ENCODE measurements at regions not wholly inside any gene's neighbourhood (a gene's known extent, or its start where the extent isn't known, plus 50 kb on each side); places are given as distances from the start of the nearest gene placed in this dataset.

DNA sequence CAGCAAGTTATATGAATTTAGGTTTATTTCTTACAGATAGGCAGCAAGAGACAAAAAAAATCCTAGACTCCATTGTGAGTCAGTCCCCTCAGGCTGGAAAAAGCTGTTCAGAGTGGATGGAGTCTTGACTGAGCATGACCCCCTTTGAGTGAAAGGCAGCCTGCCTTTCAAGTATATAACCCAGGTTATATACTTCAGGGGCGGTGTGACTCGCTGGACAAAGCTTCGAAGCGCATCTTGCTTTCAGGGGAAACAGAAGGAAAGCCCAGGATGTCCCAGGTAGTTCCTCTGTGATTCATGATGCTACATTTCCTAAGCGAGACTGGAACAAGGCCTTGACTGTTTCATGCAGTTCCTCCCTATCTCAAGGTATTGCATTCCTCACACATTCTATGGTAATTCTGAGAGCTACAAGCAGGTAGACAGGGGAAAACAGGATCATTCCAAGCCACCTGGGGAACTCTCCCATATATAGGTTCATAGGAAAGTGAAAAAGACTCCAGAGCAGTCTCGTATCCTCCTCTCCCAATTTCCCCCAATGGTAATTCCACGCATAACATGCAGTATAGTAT lies 1244.1 kb upstream of the CDH6 start:
- no peaks in the 10 kb centered on the region for H3K27me3 Mint-ChIP-seq (ENCODE audit: insufficient read depth, low read depth, poor library complexity)
- no peaks in the 10 kb centered on the region for H3K9me3 Mint-ChIP-seq
- H3K4me1 Mint-ChIP-seq = peaks cover 8% of the 10 kb centered on the region; the same call in 2 of the 3 replicates
- TF ChIP-seq ZNF114 (CRISPR knock-in tag; IDR thresholded peaks at IDR 0.05) = no peak
- TF ChIP-seq, protein P1, sequence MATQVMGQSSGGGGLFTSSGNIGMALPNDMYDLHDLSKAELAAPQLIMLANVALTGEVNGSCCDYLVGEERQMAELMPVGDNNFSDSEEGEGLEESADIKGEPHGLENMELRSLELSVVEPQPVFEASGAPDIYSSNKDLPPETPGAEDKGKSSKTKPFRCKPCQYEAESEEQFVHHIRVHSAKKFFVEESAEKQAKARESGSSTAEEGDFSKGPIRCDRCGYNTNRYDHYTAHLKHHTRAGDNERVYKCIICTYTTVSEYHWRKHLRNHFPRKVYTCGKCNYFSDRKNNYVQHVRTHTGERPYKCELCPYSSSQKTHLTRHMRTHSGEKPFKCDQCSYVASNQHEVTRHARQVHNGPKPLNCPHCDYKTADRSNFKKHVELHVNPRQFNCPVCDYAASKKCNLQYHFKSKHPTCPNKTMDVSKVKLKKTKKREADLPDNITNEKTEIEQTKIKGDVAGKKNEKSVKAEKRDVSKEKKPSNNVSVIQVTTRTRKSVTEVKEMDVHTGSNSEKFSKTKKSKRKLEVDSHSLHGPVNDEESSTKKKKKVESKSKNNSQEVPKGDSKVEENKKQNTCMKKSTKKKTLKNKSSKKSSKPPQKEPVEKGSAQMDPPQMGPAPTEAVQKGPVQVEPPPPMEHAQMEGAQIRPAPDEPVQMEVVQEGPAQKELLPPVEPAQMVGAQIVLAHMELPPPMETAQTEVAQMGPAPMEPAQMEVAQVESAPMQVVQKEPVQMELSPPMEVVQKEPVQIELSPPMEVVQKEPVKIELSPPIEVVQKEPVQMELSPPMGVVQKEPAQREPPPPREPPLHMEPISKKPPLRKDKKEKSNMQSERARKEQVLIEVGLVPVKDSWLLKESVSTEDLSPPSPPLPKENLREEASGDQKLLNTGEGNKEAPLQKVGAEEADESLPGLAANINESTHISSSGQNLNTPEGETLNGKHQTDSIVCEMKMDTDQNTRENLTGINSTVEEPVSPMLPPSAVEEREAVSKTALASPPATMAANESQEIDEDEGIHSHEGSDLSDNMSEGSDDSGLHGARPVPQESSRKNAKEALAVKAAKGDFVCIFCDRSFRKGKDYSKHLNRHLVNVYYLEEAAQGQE (IDR thresholded peaks at IDR 0.05; ENCODE audit: unreplicated experiment) = no peak
- no peak for TF ChIP-seq POLR2AphosphoS5 (IDR thresholded peaks at IDR 0.05; ENCODE audit: low read depth)
- no peak for TF ChIP-seq CREB1 (CRISPR knock-in tag; IDR thresholded peaks at IDR 0.05; ENCODE audit: low read depth)
- TF ChIP-seq, protein P2, sequence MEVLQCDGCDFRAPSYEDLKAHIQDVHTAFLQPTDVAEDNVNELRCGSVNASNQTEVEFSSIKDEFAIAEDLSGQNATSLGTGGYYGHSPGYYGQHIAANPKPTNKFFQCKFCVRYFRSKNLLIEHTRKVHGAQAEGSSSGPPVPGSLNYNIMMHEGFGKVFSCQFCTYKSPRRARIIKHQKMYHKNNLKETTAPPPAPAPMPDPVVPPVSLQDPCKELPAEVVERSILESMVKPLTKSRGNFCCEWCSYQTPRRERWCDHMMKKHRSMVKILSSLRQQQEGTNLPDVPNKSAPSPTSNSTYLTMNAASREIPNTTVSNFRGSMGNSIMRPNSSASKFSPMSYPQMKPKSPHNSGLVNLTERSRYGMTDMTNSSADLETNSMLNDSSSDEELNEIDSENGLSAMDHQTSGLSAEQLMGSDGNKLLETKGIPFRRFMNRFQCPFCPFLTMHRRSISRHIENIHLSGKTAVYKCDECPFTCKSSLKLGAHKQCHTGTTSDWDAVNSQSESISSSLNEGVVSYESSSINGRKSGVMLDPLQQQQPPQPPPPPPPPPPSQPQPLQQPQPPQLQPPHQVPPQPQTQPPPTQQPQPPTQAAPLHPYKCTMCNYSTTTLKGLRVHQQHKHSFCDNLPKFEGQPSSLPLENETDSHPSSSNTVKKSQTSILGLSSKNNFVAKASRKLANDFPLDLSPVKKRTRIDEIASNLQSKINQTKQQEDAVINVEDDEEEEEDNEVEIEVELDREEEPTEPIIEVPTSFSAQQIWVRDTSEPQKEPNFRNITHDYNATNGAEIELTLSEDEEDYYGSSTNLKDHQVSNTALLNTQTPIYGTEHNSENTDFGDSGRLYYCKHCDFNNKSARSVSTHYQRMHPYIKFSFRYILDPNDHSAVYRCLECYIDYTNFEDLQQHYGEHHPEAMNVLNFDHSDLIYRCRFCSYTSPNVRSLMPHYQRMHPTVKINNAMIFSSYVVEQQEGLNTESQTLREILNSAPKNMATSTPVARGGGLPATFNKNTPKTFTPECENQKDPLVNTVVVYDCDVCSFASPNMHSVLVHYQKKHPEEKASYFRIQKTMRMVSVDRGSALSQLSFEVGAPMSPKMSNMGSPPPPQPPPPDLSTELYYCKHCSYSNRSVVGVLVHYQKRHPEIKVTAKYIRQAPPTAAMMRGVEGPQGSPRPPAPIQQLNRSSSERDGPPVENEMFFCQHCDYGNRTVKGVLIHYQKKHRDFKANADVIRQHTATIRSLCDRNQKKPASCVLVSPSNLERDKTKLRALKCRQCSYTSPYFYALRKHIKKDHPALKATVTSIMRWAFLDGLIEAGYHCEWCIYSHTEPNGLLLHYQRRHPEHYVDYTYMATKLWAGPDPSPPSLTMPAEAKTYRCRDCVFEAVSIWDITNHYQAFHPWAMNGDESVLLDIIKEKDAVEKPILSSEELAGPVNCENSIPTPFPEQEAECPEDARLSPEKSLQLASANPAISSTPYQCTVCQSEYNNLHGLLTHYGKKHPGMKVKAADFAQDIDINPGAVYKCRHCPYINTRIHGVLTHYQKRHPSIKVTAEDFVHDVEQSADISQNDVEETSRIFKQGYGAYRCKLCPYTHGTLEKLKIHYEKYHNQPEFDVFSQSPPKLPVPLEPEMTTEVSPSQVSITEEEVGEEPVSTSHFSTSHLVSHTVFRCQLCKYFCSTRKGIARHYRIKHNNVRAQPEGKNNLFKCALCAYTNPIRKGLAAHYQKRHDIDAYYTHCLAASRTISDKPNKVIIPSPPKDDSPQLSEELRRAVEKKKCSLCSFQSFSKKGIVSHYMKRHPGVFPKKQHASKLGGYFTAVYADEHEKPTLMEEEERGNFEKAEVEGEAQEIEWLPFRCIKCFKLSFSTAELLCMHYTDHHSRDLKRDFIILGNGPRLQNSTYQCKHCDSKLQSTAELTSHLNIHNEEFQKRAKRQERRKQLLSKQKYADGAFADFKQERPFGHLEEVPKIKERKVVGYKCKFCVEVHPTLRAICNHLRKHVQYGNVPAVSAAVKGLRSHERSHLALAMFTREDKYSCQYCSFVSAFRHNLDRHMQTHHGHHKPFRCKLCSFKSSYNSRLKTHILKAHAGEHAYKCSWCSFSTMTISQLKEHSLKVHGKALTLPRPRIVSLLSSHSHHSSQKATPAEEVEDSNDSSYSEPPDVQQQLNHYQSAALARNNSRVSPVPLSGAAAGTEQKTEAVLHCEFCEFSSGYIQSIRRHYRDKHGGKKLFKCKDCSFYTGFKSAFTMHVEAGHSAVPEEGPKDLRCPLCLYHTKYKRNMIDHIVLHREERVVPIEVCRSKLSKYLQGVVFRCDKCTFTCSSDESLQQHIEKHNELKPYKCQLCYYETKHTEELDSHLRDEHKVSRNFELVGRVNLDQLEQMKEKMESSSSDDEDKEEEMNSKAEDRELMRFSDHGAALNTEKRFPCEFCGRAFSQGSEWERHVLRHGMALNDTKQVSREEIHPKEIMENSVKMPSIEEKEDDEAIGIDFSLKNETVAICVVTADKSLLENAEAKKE (CRISPR knock-in tag; IDR thresholded peaks at IDR 0.05) = no peak
- no peak for TF ChIP-seq EZH2phosphoT487 (IDR thresholded peaks at IDR 0.05; ENCODE audit: unreplicated experiment)
- no peak for TF ChIP-seq EZH2 (IDR thresholded peaks at IDR 0.05; ENCODE audit: low read depth, unreplicated experiment)
- TF ChIP-seq ZNF331 (CRISPR knock-in tag; IDR thresholded peaks at IDR 0.05; ENCODE audit: low read depth) = no peak
- TF ChIP-seq STAT1 (IDR thresholded peaks at IDR 0.05; ENCODE audit: unreplicated experiment) = no peak
- TF ChIP-seq, protein P3, sequence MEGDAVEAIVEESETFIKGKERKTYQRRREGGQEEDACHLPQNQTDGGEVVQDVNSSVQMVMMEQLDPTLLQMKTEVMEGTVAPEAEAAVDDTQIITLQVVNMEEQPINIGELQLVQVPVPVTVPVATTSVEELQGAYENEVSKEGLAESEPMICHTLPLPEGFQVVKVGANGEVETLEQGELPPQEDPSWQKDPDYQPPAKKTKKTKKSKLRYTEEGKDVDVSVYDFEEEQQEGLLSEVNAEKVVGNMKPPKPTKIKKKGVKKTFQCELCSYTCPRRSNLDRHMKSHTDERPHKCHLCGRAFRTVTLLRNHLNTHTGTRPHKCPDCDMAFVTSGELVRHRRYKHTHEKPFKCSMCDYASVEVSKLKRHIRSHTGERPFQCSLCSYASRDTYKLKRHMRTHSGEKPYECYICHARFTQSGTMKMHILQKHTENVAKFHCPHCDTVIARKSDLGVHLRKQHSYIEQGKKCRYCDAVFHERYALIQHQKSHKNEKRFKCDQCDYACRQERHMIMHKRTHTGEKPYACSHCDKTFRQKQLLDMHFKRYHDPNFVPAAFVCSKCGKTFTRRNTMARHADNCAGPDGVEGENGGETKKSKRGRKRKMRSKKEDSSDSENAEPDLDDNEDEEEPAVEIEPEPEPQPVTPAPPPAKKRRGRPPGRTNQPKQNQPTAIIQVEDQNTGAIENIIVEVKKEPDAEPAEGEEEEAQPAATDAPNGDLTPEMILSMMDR (conservative IDR thresholded peaks at IDR 0.05; ENCODE audit: low read depth in 2 of 2) = no peak
- TF ChIP-seq, protein P4, sequence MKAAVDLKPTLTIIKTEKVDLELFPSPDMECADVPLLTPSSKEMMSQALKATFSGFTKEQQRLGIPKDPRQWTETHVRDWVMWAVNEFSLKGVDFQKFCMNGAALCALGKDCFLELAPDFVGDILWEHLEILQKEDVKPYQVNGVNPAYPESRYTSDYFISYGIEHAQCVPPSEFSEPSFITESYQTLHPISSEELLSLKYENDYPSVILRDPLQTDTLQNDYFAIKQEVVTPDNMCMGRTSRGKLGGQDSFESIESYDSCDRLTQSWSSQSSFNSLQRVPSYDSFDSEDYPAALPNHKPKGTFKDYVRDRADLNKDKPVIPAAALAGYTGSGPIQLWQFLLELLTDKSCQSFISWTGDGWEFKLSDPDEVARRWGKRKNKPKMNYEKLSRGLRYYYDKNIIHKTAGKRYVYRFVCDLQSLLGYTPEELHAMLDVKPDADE (IDR thresholded peaks at IDR 0.05) = no peak
- no peak for TF ChIP-seq JUNB (IDR thresholded peaks at IDR 0.05; ENCODE audit: unreplicated experiment)
- TF ChIP-seq NANOG (IDR thresholded peaks at IDR 0.05; ENCODE audit: borderline replicate concordance) = no peak
- H3K4me1 ChIP-seq (ENCODE audit: insufficient read depth) = no peaks in the 10 kb centered on the region
- H2AFZ ChIP-seq = 0 out of 2 replicates have a peak overlapping the region, but pooled peaks have one; percentile 40
- H3K27ac ChIP-seq (ENCODE audit: low read depth) = no peak overlapping the region; the same call in 1 of the 2 replicates
- H3K27me3 ChIP-seq (ENCODE audit: insufficient read depth) = no peaks in the 10 kb centered on the region
- H3K27ac Mint-ChIP-seq = no peak overlapping the region
- H4K20me1 ChIP-seq (replicated peaks; ENCODE audit: insufficient read depth) = no peaks in the 10 kb centered on the region
- no peaks in the 10 kb centered on the region for H3K36me3 ChIP-seq (ENCODE audit: insufficient read depth)
- H3K79me2 ChIP-seq (replicated peaks; ENCODE audit: insufficient read depth) = no peaks in the 10 kb centered on the region
- peak; percentile 55; the same call in 2 of the 3 replicates for ATAC-seq
- H3K9me2 ChIP-seq (ENCODE audit: insufficient read depth) = no peaks in the 10 kb centered on the region
- no peaks in the 10 kb centered on the region for H3F3A ChIP-seq (replicated peaks; ENCODE audit: low read depth)
- H3K4me2 ChIP-seq = no peak overlapping the region
- no peaks in the 10 kb centered on the region for H3K36me3 Mint-ChIP-seq (ENCODE audit: low read depth)
- DNase-seq (ENCODE audit: low spot score) = peak; percentile 50
- no peak overlapping the region for H3K4me3 ChIP-seq
- H3K4me3 Mint-ChIP-seq = no peak overlapping the region

All from GM23338 (cell line).